Kidney (tissue), 13 donors: ENCODE measurements at regions not wholly inside any gene's neighbourhood (a gene's known extent, or its start where the extent isn't known, plus 50 kb on each side); places are given as distances from the start of the nearest gene placed in this dataset.

Source experiments
- DNase-seq, 5 donors: peaks; one replicate each; pipeline ENCODE4 v3.0.0-alpha.2; 2013 to 2020
- FAIRE-seq: peaks from 2 replicates; lab custom pipeline; 2012; peaks lifted over from hg19 to GRCh38; lab: Jason Lieb, UNC
- H3K27ac ChIP-seq, 2 donors: one replicate each; pipeline ENCODE4 v1.7.0; 2013; ENCODE audit warnings: low read depth in 2 of 2, low read length in 2 of 2, inconsistent platforms in 1 of 2
- H3K27me3 ChIP-seq: one replicate; pipeline ENCODE4 v1.7.1; 2013; ENCODE audit warnings: low read length, inconsistent platforms; ENCODE audit not compliant: control insufficient read depth, insufficient read depth
- H3K36me3 ChIP-seq, 3 donors: one replicate each; pipeline versions ENCODE4 v1.7.0 to v1.7.1; 2013; ENCODE audit warnings: low read length in 3 of 3, control low read depth in 1 of 3, inconsistent platforms in 1 of 3; ENCODE audit not compliant: insufficient read depth in 3 of 3, control insufficient read depth in 2 of 3
- H3K4me1 ChIP-seq, 3 donors: one replicate each; pipeline versions ENCODE4 v1.7.0 to v1.7.1; 2013; ENCODE audit warnings: low read length in 3 of 3, inconsistent platforms in 1 of 3, low read depth in 1 of 3; ENCODE audit not compliant: control insufficient read depth in 2 of 3, insufficient read depth in 2 of 3
- H3K4me3 ChIP-seq, 3 donors: one replicate each; pipeline versions ENCODE4 v1.7.0 to v1.8.1; 2013; ENCODE audit warnings: low read length in 3 of 3, control low read depth in 1 of 3, inconsistent platforms in 1 of 3
- H3K9ac ChIP-seq, 3 donors: one replicate each; pipeline versions ENCODE4 v1.7.0 to v1.7.1; 2013; ENCODE audit warnings: low read length in 3 of 3, control low read depth in 1 of 3, inconsistent platforms in 1 of 3
- H3K9me3 ChIP-seq, 3 donors: one replicate each; pipeline versions ENCODE4 v1.7.0 to v1.7.1; 2013; ENCODE audit warnings: low read length in 3 of 3, control low read depth in 1 of 3, inconsistent platforms in 1 of 3; ENCODE audit not compliant: control insufficient read depth in 2 of 3, insufficient read depth in 1 of 3
- CTCF ChIP-seq: IDR thresholded peaks from 3 replicates; pipeline ENCODE4 v1.5.1; 2012; ENCODE audit warnings: mild to moderate bottlenecking, moderate library complexity, borderline replicate concordance; ENCODE audit not compliant: insufficient read depth; ENCODE audit errors: extremely low read depth
- intact Hi-C: fragments of 100-400 bp; cut with DNase I; formaldehyde crosslinking; loops from one replicate; pipeline ENCODE4 v1.11.1; 2022
- donor health status: control.
- donor health status: control.
- donor health status: control.
- donor health status: control.
- donor health status: control.
- donor health status: DM: yes; HTN: yes; CAD: no.
- donor health status: Normal renal cell carcinoma (clear cell type).

GRCh38 chr9:18385696-18386490 is 88.1 kb upstream of the ADAMTSL1 start:
- H3K9me3 ChIP-seq: no peaks in the 10 kb centered on the region
- no peak overlapping the region for H3K4me3 ChIP-seq
- H3K27me3 ChIP-seq: no peaks in the 10 kb centered on the region
- DNase-seq: no peak
- no peak for TF ChIP-seq CTCF
- intact Hi-C loops: no loop called here
- H3K4me1 ChIP-seq: no peaks in the 10 kb centered on the region
- H3K9ac ChIP-seq: no peak overlapping the region
- H3K36me3 ChIP-seq: no peaks in the 10 kb centered on the region
- no peak for FAIRE-seq
- H3K27ac ChIP-seq: no peak overlapping the region

GRCh38 chr9:18390393-18390792 is 83.6 kb upstream of the ADAMTSL1 start:
- H3K9me3 ChIP-seq: no peaks in the 10 kb centered on the region
- no peak overlapping the region for H3K9ac ChIP-seq
- H3K27me3 ChIP-seq: no peaks in the 10 kb centered on the region
- H3K4me3 ChIP-seq: no peak overlapping the region
- no peaks in the 10 kb centered on the region for H3K36me3 ChIP-seq
- intact Hi-C loops: no loop called here
- no peak for DNase-seq
- FAIRE-seq: no peak
- no peak for TF ChIP-seq CTCF
- no peaks in the 10 kb centered on the region for H3K4me1 ChIP-seq
- no peak overlapping the region for H3K27ac ChIP-seq

GRCh38 chr9:18393340-18394130 is 80.4 kb upstream of the ADAMTSL1 start:
- TF ChIP-seq CTCF: no peak
- Histone ChIP-seq H3K9me3 (no peaks in the 10 kb centered on the region), H3K9ac (no peak overlapping the region), H3K27ac (no peak overlapping the region), H3K36me3 (no peaks in the 10 kb centered on the region), H3K27me3 (no peaks in the 10 kb centered on the region), H3K4me1 (no peaks in the 10 kb centered on the region), H3K4me3 (no peak overlapping the region)
- no peak for FAIRE-seq
- DNase-seq: peak in 4 of 5 donors; percentile 38 to 82 (median 62)
- intact Hi-C loops: no loop called here
